ENCODE measurements at regions not wholly inside any gene's neighbourhood (a gene's known extent, or its start where the extent isn't known, plus 50 kb on each side); places are given as distances from the start of the nearest gene placed in this dataset.

DNA sequence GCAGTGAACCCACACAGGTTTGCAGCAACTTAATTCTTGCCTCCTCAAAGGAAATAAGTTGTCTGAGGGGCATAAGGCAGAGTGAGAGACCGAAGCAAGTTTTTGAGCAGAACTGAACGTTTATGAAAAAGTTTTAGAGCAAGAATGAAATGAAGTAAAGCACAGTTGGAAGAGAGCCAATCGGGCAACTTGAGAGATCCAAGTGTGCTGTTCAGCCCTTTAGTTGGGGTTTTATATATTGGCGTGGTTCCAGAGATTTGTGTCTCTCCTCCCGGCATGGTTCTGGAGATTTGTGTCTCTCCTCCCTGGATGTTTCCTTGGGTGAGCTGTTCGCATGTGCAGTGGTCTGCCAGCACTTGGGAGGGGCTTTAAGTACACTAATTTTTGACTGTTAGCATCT lies 141.4 kb upstream of the DGKB start:
- no peak for TF ChIP-seq ZC3H10 (CRISPR knock-in tag; IDR thresholded peaks at IDR 0.05)
- TF ChIP-seq CREB5 (CRISPR knock-in tag; IDR thresholded peaks at IDR 0.05; ENCODE audit: low read depth), result no peak
- TF ChIP-seq, protein P1, sequence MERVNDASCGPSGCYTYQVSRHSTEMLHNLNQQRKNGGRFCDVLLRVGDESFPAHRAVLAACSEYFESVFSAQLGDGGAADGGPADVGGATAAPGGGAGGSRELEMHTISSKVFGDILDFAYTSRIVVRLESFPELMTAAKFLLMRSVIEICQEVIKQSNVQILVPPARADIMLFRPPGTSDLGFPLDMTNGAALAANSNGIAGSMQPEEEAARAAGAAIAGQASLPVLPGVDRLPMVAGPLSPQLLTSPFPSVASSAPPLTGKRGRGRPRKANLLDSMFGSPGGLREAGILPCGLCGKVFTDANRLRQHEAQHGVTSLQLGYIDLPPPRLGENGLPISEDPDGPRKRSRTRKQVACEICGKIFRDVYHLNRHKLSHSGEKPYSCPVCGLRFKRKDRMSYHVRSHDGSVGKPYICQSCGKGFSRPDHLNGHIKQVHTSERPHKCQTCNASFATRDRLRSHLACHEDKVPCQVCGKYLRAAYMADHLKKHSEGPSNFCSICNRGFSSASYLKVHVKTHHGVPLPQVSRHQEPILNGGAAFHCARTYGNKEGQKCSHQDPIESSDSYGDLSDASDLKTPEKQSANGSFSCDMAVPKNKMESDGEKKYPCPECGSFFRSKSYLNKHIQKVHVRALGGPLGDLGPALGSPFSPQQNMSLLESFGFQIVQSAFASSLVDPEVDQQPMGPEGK (CRISPR knock-in tag; IDR thresholded peaks at IDR 0.05; ENCODE audit: borderline replicate concordance), result no peak
- no peak for TF ChIP-seq ISL1 (CRISPR knock-in tag; IDR thresholded peaks at IDR 0.05)
- no peak for TF ChIP-seq ARNTL (CRISPR knock-in tag; IDR thresholded peaks at IDR 0.05; ENCODE audit: borderline replicate concordance, low read depth)
- no peak for TF ChIP-seq OSR1 (CRISPR knock-in tag; IDR thresholded peaks at IDR 0.05)
- TF ChIP-seq GLIS3 (CRISPR knock-in tag; IDR thresholded peaks at IDR 0.05), result no peak
- TF ChIP-seq CSDC2 (CRISPR knock-in tag; IDR thresholded peaks at IDR 0.05), result no peak
- no peak for TF ChIP-seq ESRRG (CRISPR knock-in tag; IDR thresholded peaks at IDR 0.05)
- no peak for TF ChIP-seq TSHZ2 (CRISPR knock-in tag; IDR thresholded peaks at IDR 0.05)
- TF ChIP-seq ZFP30 (CRISPR knock-in tag; IDR thresholded peaks at IDR 0.05), result no peak

Measured in SK-N-SH treated with all-trans-retinoic acid at 6 μM for 48 hours (cell line).